Hippocampal formation (tissue), 2 donors: ENCODE measurements at regions not wholly inside any gene's neighbourhood (a gene's known extent, or its start where the extent isn't known, plus 50 kb on each side); places are given as distances from the start of the nearest gene placed in this dataset.

Experiments
- DNase-seq, 2 donors: peaks; one replicate each; lab custom pipeline; 2025; lab: John Stamatoyannopoulos, UW

- no peak for DNase-seq
These were observed 186.2 kb downstream of the URI1 start for GRCh38 chr19:30128211-30128610.

GRCh38 chr19:30130356-30131122 lies 188.5 kb downstream of the URI1 start:
- DNase-seq = no peak

- no peak for DNase-seq
These were observed 189.2 kb downstream of the URI1 start for GRCh38 chr19:30131246-30131645.

GRCh38 chr19:30131722-30132291 lies 189.8 kb downstream of the URI1 start:
- DNase-seq = no peak

GRCh38 chr19:30132343-30133075 lies 190.5 kb downstream of the URI1 start:
- no peak for DNase-seq

GRCh38 chr19:30133803-30134202 lies 191.8 kb downstream of the URI1 start:
- no peak for DNase-seq

GRCh38 chr19:30135093-30135757 lies 193.2 kb downstream of the URI1 start:
- DNase-seq = no peak

GRCh38 chr19:30135797-30136196 lies 193.8 kb downstream of the URI1 start:
- no peak for DNase-seq

GRCh38 chr19:30136611-30137195 lies 194.7 kb downstream of the URI1 start:
- DNase-seq = no peak

GRCh38 chr19:30137747-30138146 lies 195.7 kb downstream of the URI1 start:
- no peak for DNase-seq

GRCh38 chr19:30144242-30144758 lies 202.3 kb downstream of the URI1 start:
- no peak for DNase-seq

- no peak for DNase-seq
These were observed 202.8 kb downstream of the URI1 start for GRCh38 chr19:30144802-30145201.

- DNase-seq = no peak
These were observed 203.4 kb downstream of the URI1 start for GRCh38 chr19:30145467-30145866.

GRCh38 chr19:30146346-30146745 lies 204.3 kb downstream of the URI1 start:
- DNase-seq = no peak

- no peak for DNase-seq
These were observed 206.2 kb downstream of the URI1 start for GRCh38 chr19:30148039-30148790.

- no peak for DNase-seq
These were observed 206.8 kb downstream of the URI1 start for GRCh38 chr19:30148803-30149202.

- no peak for DNase-seq
These were observed 207.3 kb downstream of the URI1 start for GRCh38 chr19:30149300-30149699.

- peak in 1 of 2 donors; percentile 3 for DNase-seq
These were observed 208.6 kb downstream of the URI1 start for GRCh38 chr19:30150626-30151025.

- no peak for DNase-seq
These were observed 209.0 kb downstream of the URI1 start for GRCh38 chr19:30151081-30151480.

GRCh38 chr19:30152510-30153291 lies 210.7 kb downstream of the URI1 start:
- no peak for DNase-seq
